ENCODE measurements at regions not wholly inside any gene's neighbourhood (a gene's known extent, or its start where the extent isn't known, plus 50 kb on each side); places are given as distances from the start of the nearest gene placed in this dataset.

DNA sequence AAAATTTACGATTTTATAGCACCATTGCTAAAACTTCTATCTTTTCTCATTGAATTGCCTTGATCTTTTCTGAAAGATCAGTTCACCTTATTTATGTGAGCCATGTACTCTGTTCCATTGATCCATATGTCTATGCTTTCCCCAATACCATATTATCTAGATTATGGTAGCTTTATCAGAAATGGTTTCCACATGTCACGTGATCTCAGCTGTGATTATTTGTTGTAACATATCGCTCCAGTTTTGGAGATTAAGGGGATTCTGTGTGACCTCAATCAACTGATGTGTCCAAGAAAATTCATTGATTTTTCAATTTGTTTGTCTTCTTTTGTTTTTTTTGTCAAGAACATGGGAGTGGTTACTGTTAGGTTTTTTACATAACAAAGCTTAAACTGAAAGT, 1114.5 kb upstream of the ATXN8OS start:
- TF ChIP-seq CTCF (conservative IDR thresholded peaks at IDR 0.05; ENCODE audit: low read depth, low read length) (no peak), EZH2 (IDR thresholded peaks at IDR 0.05; ENCODE audit: borderline replicate concordance, low read depth, low read length, poor library complexity, severe bottlenecking) (no peak)

Measured in A673 (cell line).